ENCODE measurements at regions not wholly inside any gene's neighbourhood (a gene's known extent, or its start where the extent isn't known, plus 50 kb on each side); places are given as distances from the start of the nearest gene placed in this dataset.

- TF ChIP-seq ZNF565 (CRISPR knock-in tag; conservative IDR thresholded peaks at IDR 0.05; ENCODE audit: low read depth) (no peak), OSR1 (CRISPR knock-in tag; IDR thresholded peaks at IDR 0.05) (no peak), RARB (CRISPR knock-in tag; IDR thresholded peaks at IDR 0.05) (no peak), PATZ1 (CRISPR knock-in tag; IDR thresholded peaks at IDR 0.05; ENCODE audit: borderline replicate concordance) (no peak), ZNF70 (CRISPR knock-in tag; IDR thresholded peaks at IDR 0.05) (no peak), ZFP30 (CRISPR knock-in tag; IDR thresholded peaks at IDR 0.05) (no peak), SNAI2 (CRISPR knock-in tag; IDR thresholded peaks at IDR 0.05) (no peak)
- TF ChIP-seq, protein P1, sequence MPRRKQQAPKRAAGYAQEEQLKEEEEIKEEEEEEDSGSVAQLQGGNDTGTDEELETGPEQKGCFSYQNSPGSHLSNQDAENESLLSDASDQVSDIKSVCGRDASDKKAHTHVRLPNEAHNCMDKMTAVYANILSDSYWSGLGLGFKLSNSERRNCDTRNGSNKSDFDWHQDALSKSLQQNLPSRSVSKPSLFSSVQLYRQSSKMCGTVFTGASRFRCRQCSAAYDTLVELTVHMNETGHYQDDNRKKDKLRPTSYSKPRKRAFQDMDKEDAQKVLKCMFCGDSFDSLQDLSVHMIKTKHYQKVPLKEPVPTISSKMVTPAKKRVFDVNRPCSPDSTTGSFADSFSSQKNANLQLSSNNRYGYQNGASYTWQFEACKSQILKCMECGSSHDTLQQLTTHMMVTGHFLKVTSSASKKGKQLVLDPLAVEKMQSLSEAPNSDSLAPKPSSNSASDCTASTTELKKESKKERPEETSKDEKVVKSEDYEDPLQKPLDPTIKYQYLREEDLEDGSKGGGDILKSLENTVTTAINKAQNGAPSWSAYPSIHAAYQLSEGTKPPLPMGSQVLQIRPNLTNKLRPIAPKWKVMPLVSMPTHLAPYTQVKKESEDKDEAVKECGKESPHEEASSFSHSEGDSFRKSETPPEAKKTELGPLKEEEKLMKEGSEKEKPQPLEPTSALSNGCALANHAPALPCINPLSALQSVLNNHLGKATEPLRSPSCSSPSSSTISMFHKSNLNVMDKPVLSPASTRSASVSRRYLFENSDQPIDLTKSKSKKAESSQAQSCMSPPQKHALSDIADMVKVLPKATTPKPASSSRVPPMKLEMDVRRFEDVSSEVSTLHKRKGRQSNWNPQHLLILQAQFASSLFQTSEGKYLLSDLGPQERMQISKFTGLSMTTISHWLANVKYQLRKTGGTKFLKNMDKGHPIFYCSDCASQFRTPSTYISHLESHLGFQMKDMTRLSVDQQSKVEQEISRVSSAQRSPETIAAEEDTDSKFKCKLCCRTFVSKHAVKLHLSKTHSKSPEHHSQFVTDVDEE (CRISPR knock-in tag; IDR thresholded peaks at IDR 0.05), result no peak
Measured at GRCh38 chr12:132390287-132391076, 61.1 kb upstream of the GALNT9 start.

All from SK-N-SH treated with all-trans-retinoic acid at 6 μM for 48 hours (cell line).